Muscle layer of colon (tissue), 2 donors: ENCODE measurements at regions not wholly inside any gene's neighbourhood (a gene's known extent, or its start where the extent isn't known, plus 50 kb on each side); places are given as distances from the start of the nearest gene placed in this dataset.

Source experiments
- H3K27ac ChIP-seq: one replicate; pipeline ENCODE4 v1.7.0; 2013; ENCODE audit warnings: low read depth, mild to moderate bottlenecking, low read length, moderate library complexity
- H3K27me3 ChIP-seq, 2 donors: one replicate each; pipeline ENCODE4 v1.7.0; 2013; ENCODE audit warnings: low read length in 2 of 2, mild to moderate bottlenecking in 2 of 2; ENCODE audit not compliant: insufficient read depth in 2 of 2, control insufficient read depth in 1 of 2
- H3K36me3 ChIP-seq: one replicate; pipeline ENCODE4 v1.7.0; 2013; ENCODE audit warnings: mild to moderate bottlenecking, low read length; ENCODE audit not compliant: insufficient read depth
- H3K4me1 ChIP-seq: one replicate; pipeline ENCODE4 v1.7.0; 2013; ENCODE audit warnings: mild to moderate bottlenecking, low read length; ENCODE audit not compliant: insufficient read depth
- H3K4me3 ChIP-seq, 2 donors: one replicate each; pipeline ENCODE4 v1.7.0; 2013; ENCODE audit warnings: low read length in 2 of 2, low read depth in 1 of 2, mild to moderate bottlenecking in 1 of 2, moderate library complexity in 1 of 2
- H3K9ac ChIP-seq: one replicate; pipeline ENCODE4 v1.7.0; 2013; ENCODE audit warnings: low read length
- H3K9me3 ChIP-seq: one replicate; pipeline ENCODE4 v1.7.0; 2013; ENCODE audit warnings: mild to moderate bottlenecking, low read length
- donor health status: abdominal sarcoma.
- donor health status: Adenocarcinoma of cecum.

DNA sequence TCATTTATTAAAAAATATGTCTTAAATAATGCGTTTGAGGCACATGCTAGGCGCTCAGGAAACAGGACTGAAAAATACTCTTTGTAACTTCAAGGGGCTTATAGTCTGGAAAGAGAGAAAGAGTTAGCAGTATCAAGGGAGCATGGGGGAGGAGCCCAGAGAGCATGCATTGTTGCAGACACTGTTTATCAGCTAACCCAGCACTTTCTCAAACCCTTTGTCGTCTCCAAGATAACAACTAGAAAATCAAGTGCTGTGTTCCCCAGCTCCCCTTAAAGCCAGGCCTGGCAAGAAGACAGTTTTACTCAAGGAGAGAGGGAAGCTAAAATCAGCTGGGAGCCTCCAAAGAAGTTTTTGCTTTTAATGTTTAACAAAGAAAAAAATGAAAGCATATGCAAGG lies 98.4 kb downstream of the PERP start:
- no peaks in the 10 kb centered on the region for H3K27me3 ChIP-seq
- H3K9me3 ChIP-seq = no peaks in the 10 kb centered on the region
- no peak overlapping the region for H3K4me3 ChIP-seq
- no peak overlapping the region for H3K9ac ChIP-seq
- H3K36me3 ChIP-seq = no peaks in the 10 kb centered on the region
- H3K27ac ChIP-seq = no peak overlapping the region
- H3K4me1 ChIP-seq = no peaks in the 10 kb centered on the region

DNA sequence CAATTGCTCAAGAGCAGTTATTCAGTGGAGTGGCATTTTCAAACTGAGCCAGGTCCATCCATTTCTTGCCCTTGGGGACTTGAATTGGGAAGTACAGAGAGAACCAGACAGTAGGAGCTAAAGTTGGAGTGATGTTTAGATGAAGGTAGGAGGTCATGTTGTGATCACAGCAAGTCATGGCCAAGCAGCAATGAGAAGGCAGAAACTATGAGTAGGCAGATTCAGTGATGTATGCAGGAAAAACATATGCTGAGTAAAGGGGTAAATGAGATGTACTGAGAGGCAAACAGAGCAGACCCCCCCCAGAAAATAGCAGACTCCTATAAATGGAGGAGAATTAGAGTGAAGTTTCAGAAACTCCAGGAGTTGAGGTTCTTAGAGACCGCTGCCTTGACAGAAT lies 95.8 kb downstream of the PERP start:
- Histone ChIP-seq H3K9ac (no peak overlapping the region), H3K36me3 (no peaks in the 10 kb centered on the region), H3K4me1 (no peaks in the 10 kb centered on the region), H3K27me3 (no peaks in the 10 kb centered on the region), H3K9me3 (no peaks in the 10 kb centered on the region), H3K27ac (no peak overlapping the region), H3K4me3 (no peak overlapping the region)

DNA sequence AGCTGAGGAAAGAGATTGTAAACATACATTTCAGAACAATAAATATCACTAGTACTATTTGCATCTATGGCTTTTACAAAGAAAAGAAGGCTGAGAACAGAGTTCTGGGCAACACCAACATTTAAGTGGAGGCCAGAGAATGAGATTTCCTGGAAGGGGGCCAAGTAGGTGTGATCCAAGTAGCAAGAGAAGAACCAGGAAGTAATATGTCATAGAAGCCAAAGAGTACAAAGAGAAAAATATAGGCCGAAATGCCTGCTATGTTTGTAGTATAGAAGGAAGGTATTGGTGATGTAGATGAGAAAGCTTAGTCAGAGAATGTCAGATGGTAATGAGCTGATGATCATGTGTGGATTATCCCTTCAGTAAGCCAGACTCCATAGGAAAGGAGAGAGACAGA lies 94.5 kb downstream of the PERP start:
- H3K4me1 ChIP-seq = no peaks in the 10 kb centered on the region
- no peak overlapping the region for H3K27ac ChIP-seq
- H3K27me3 ChIP-seq = no peaks in the 10 kb centered on the region
- H3K4me3 ChIP-seq = no peak overlapping the region
- H3K9me3 ChIP-seq = no peaks in the 10 kb centered on the region
- no peaks in the 10 kb centered on the region for H3K36me3 ChIP-seq
- no peak overlapping the region for H3K9ac ChIP-seq

DNA sequence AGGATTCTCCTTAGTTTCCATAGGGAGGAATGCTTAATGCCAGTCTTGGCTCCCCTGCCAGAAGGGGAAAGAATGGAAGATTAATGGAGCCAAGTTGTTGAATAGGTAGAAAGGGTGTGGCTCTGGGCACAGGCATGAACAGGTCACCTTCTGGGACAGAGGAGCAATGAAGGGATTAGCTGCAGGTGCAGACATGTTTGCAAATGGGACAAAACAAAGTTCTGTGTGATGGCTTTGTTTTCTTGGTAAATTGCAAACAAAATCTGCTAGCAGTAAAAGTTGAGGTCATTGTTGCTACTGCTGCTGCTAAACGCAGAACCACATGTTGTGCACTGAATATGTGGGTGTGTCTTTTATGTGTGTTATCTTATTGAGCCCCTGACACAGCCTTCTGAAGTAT lies 93.3 kb downstream of the PERP start:
- H3K36me3 ChIP-seq = no peaks in the 10 kb centered on the region
- no peak overlapping the region for H3K9ac ChIP-seq
- no peaks in the 10 kb centered on the region for H3K4me1 ChIP-seq
- no peak overlapping the region for H3K27ac ChIP-seq
- H3K9me3 ChIP-seq = no peaks in the 10 kb centered on the region
- no peaks in the 10 kb centered on the region for H3K27me3 ChIP-seq
- no peak overlapping the region for H3K4me3 ChIP-seq

DNA sequence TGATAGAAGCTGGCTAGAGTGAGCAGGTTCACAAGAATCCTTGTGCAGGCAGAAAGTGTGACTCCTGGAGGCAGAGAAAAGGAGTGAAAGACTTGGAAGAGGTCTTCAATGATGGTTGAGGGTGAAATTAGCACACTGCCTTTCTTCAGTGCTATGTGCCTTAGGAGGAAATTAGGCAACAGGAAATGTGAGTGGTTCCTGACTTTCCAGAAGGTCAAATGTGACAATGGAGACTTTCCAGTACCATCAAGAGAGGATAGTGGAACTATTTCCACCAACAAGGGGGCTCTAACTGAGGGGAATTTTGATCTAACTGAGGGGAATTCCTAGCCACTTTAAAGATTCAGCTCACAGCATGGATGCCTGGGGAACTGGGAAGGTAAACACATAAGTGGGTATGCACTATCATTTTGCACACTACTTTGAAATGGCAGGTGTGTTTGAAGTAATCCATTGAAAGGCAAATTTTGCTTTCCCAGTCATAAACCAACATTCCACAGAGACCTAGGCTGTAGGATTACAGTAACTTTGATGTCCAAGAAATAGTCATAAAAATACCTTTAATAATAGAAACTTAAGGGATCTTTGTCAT lies 90.0 kb downstream of the PERP start:
- no peaks in the 10 kb centered on the region for H3K27me3 ChIP-seq
- no peak overlapping the region for H3K9ac ChIP-seq
- H3K9me3 ChIP-seq = no peaks in the 10 kb centered on the region
- no peak overlapping the region for H3K27ac ChIP-seq
- H3K36me3 ChIP-seq = no peaks in the 10 kb centered on the region
- H3K4me3 ChIP-seq = no peak overlapping the region
- no peaks in the 10 kb centered on the region for H3K4me1 ChIP-seq

DNA sequence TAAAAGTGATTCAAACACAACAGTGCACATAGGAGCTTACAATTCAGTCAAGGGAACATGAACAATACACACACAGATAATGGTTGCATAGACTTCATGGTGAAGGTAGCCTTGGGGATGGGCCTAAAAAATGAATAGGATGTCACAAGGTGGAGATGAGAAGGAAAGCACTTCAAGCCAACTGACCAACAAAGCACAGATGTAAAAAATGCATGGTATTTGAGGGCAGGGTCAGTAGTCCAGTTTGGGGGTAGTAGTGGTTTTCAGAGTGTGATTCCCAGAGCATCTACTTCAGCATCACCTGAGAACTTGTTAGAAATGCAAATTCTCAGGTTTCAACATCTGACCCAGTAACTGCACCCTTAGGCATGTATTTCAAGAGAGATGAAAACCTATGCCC lies 88.9 kb downstream of the PERP start:
- no peaks in the 10 kb centered on the region for H3K9me3 ChIP-seq
- H3K9ac ChIP-seq = no peak overlapping the region
- H3K36me3 ChIP-seq = no peaks in the 10 kb centered on the region
- no peaks in the 10 kb centered on the region for H3K27me3 ChIP-seq
- no peak overlapping the region for H3K4me3 ChIP-seq
- no peaks in the 10 kb centered on the region for H3K4me1 ChIP-seq
- H3K27ac ChIP-seq = no peak overlapping the region

DNA sequence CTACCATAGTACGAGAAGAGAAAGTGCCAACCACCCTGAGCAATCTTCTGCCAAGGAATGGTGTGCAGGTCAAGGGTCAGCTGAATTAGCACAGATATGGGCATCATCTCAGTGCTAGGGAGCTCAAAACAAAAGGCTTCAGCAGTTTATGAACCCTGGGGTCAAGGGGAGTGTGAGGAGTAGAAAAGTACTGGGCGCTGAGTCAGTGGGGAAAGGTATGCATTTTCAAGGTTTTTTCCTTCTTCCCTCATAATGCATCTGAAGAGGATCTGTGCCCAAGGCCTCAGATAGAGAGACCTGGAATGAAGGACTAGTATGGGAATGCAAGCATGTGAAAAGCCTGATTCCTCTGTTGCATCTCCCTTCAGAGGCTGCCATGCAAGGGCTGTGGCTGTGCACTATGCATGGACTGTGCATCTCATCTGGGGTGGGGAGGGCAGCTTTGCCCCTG lies 81.7 kb downstream of the PERP start:
- H3K4me1 ChIP-seq = no peaks in the 10 kb centered on the region
- no peaks in the 10 kb centered on the region for H3K9me3 ChIP-seq

DNA sequence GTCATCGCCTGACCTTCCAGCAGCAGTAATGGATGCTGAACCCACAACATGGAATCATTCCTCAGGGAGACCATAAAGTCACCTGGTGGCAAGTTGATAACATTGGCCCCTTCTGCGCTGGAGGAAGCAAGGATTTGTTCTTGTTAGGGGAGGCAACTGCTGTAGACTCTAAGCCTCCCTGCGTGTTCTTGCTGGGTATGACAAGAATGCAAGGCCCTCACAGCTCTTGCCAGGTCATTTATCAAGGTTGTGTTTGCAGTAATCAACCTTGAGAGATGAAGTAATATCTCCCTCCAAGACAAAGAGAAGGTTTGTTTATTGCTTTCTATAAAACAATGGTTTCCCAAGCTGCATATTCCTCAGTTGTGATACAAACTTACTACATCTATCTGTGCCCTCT lies 80.9 kb downstream of the PERP start:
- H3K27me3 ChIP-seq = no peaks in the 10 kb centered on the region

More for the DNA sequence above, 81.7 kb downstream of the PERP start:
- no peak overlapping the region for H3K9ac ChIP-seq
- H3K27me3 ChIP-seq = no peaks in the 10 kb centered on the region
- no peak overlapping the region for H3K4me3 ChIP-seq
- no peak overlapping the region for H3K27ac ChIP-seq
- no peaks in the 10 kb centered on the region for H3K36me3 ChIP-seq

DNA sequence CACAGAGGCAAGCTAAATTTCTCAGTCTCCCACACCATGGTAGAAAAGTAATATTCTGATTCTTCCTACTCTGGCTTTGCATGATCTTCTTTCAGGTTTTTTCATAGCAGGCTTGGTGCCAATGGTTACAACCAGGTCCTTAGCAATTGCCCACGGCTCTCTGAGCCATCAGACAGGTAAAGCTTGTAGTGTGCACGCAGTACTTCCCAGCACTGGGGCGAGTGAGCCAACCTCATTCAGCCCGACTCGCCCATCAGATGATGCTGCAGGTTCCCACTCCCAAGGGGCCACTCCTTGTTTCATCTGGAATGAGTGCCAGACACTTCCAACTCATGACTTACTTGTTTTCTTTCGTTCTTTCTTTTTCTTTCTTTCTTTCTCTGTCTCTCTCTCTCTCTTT lies 78.3 kb downstream of the PERP start:
- Histone ChIP-seq H3K36me3 (no peaks in the 10 kb centered on the region), H3K9me3 (no peaks in the 10 kb centered on the region), H3K27me3 (no peaks in the 10 kb centered on the region), H3K27ac (no peak overlapping the region), H3K4me1 (peaks cover 11% of the 10 kb centered on the region), H3K4me3 (no peak overlapping the region), H3K9ac (no peak overlapping the region)

More for the DNA sequence above, 80.9 kb downstream of the PERP start:
- H3K4me3 ChIP-seq = no peak overlapping the region
- H3K27ac ChIP-seq = no peak overlapping the region
- no peaks in the 10 kb centered on the region for H3K9me3 ChIP-seq
- no peaks in the 10 kb centered on the region for H3K36me3 ChIP-seq
- no peak overlapping the region for H3K9ac ChIP-seq
- H3K4me1 ChIP-seq = peaks cover 5% of the 10 kb centered on the region

DNA sequence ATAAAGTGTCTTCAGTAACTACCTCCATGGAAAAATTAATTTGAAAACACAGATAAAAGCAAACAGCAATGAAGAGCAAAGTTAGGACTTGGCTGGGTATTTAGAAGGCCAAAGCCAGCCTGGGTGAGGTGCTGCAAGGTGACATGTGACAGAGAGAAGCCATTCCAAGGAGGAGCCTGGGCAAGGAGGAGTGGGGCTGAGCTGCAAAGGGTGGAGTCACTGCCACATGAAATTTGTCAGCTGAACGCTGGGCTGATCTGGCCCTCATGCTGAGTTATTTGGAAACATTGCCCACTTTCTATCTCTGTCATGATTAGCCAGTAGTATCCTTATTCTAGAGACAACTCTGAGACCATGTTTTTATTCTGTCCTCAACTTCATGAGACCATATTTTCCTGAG lies 76.3 kb downstream of the PERP start:
- peaks cover 11% of the 10 kb centered on the region for H3K4me1 ChIP-seq
- no peak overlapping the region for H3K27ac ChIP-seq
- H3K4me3 ChIP-seq = no peak overlapping the region
- H3K9me3 ChIP-seq = no peaks in the 10 kb centered on the region
- no peaks in the 10 kb centered on the region for H3K36me3 ChIP-seq
- H3K27me3 ChIP-seq = no peaks in the 10 kb centered on the region
- H3K9ac ChIP-seq = no peak overlapping the region

DNA sequence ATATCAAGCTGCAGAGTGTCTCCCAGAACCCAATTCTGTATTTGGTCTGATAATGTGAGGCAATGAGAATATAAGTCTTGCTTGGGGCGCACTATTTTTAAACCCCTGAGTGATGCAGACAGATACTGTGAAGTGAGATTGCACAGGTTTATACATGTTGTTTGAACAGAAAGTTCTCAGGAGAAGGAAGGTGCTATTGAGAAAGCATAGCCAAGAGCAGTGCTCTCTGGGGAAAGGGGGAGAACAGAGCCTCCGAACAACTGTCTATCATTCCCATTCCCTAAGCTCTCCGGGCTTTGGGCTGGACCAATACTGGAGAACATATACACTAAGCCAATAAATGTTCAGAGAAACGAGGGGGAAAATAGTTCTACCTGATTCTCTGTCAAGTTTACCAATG lies 75.8 kb downstream of the PERP start:
- peaks cover 11% of the 10 kb centered on the region for H3K4me1 ChIP-seq
- no peaks in the 10 kb centered on the region for H3K9me3 ChIP-seq
- H3K36me3 ChIP-seq = no peaks in the 10 kb centered on the region
- H3K27ac ChIP-seq = no peak overlapping the region
- no peak overlapping the region for H3K9ac ChIP-seq
- no peak overlapping the region for H3K4me3 ChIP-seq
- no peaks in the 10 kb centered on the region for H3K27me3 ChIP-seq

DNA sequence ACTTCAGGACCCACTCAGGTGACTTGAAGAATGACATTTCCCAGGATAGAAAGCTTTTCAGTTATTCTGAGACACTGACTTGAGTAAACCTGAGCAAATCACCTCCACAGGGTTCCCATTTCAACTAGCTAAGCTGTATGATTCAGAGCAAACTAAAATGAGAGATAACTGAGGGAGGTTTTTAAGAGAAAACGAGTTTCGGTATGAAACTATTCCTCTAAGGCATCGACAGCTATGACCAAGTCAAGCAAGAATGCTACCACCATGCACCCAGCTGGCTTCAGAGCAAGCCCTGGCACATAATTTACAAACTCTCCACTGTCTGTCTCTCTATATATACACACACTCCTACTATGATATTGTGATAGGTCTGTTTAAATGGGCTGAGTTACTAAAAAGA lies 75.4 kb downstream of the PERP start:
- Histone ChIP-seq H3K36me3 (no peaks in the 10 kb centered on the region), H3K27ac (no peak overlapping the region), H3K4me1 (peaks cover 11% of the 10 kb centered on the region), H3K9ac (no peak overlapping the region), H3K9me3 (no peaks in the 10 kb centered on the region), H3K27me3 (no peaks in the 10 kb centered on the region), H3K4me3 (no peak overlapping the region)
